CD14-positive monocyte (primary cell): ENCODE measurements at regions not wholly inside any gene's neighbourhood (a gene's known extent, or its start where the extent isn't known, plus 50 kb on each side); places are given as distances from the start of the nearest gene placed in this dataset.

Source experiments
- DNase-seq, 3 donors: peaks; one replicate each; pipeline ENCODE4 v3.0.0-alpha.2; 2011 to 2022
- H2AFZ ChIP-seq: 2 replicates; pipeline ENCODE4 v1.6.0; 2012; ENCODE audit warnings: mild to moderate bottlenecking, low read depth, low read length, inconsistent platforms; ENCODE audit not compliant: insufficient read depth, poor library complexity, severe bottlenecking
- H3K27ac ChIP-seq, 2 donors: 1 replicate in 1 of 2; 2 replicates in 1 of 2; pipeline ENCODE4 v1.5.1; 2012 to 2013; ENCODE audit warnings: low read length in 2 of 2, control low read depth in 1 of 2, inconsistent platforms in 1 of 2, low read depth in 1 of 2, mild to moderate bottlenecking in 1 of 2
- H3K27me3 ChIP-seq, 2 donors: one replicate each; pipeline versions ENCODE4 v1.6.0 to v1.6.1; 2011 to 2013; ENCODE audit warnings: low read length in 2 of 2; ENCODE audit not compliant: control insufficient read depth in 2 of 2, insufficient read depth in 2 of 2
- H3K36me3 ChIP-seq, 2 donors: replicated peaks in 1 of 2; 1 replicate in 1 of 2; 2 replicates in 1 of 2; pipeline versions ENCODE4 v1.5.1 to v1.6.1; 2012 to 2013; ENCODE audit warnings: low read length in 2 of 2, control low read depth in 1 of 2, inconsistent platforms in 1 of 2, mild to moderate bottlenecking in 1 of 2; ENCODE audit not compliant: insufficient read depth in 2 of 2, control insufficient read depth in 1 of 2
- H3K4me1 ChIP-seq, 2 donors: 1 replicate in 1 of 2; 2 replicates in 1 of 2; pipeline versions ENCODE4 v1.5.1 to v1.6.1; 2012 to 2013; ENCODE audit warnings: low read length in 2 of 2, control low read depth in 1 of 2, inconsistent platforms in 1 of 2, mild to moderate bottlenecking in 1 of 2, moderate library complexity in 1 of 2; ENCODE audit not compliant: insufficient read depth in 2 of 2, control insufficient read depth in 1 of 2
- H3K4me2 ChIP-seq: replicated peaks from 2 replicates; pipeline ENCODE3; 2012; ENCODE audit warnings: low read length, moderate library complexity, mild to moderate bottlenecking; ENCODE audit not compliant: poor library complexity, severe bottlenecking; ENCODE audit errors: extremely low read depth
- H3K4me3 ChIP-seq, 3 experiments: fragments of 200-600 bp in 1 of 3; sonication (generic) in 1 of 3; replicated peaks in 1 of 3; 1 replicate in 2 of 3; 2 replicates in 1 of 3; pipeline ENCODE4 v1.5.1; 2011 to 2013; ENCODE audit warnings: low read length in 3 of 3, mild to moderate bottlenecking in 3 of 3, control low read depth in 2 of 3, low read depth in 2 of 3, inconsistent platforms in 1 of 3, moderate library complexity in 1 of 3
- H3K79me2 ChIP-seq: 2 replicates; pipeline ENCODE4 v1.6.0; 2012; ENCODE audit warnings: mild to moderate bottlenecking, control low read depth, inconsistent platforms, low read length, moderate library complexity; ENCODE audit not compliant: insufficient read depth
- H3K9ac ChIP-seq: 2 replicates; pipeline ENCODE4 v1.6.0; 2017; ENCODE audit warnings: low read length, mild to moderate bottlenecking; ENCODE audit not compliant: insufficient read depth, poor library complexity, severe bottlenecking
- H3K9me3 ChIP-seq, 2 donors: replicated peaks in 1 of 2; 1 replicate in 1 of 2; 2 replicates in 1 of 2; pipeline versions ENCODE4 v1.5.1 to v1.6.1; 2012 to 2013; ENCODE audit warnings: low read length in 2 of 2, control low read depth in 1 of 2; ENCODE audit not compliant: control insufficient read depth in 1 of 2, insufficient read depth in 1 of 2
- H4K20me1 ChIP-seq: 2 replicates; pipeline ENCODE4 v1.6.0; 2012; ENCODE audit warnings: mild to moderate bottlenecking, low read length, control low read depth, moderate library complexity; ENCODE audit not compliant: insufficient read depth
- H3K27ac Mint-ChIP-seq, 7 donors: one replicate each; pipeline ENCODE4 v1.8.0; 2020; ENCODE audit warnings: mild to moderate bottlenecking in 7 of 7, mixed read lengths in 7 of 7, moderate library complexity in 6 of 7, inconsistent platforms in 2 of 7
- H3K27me3 Mint-ChIP-seq, 3 donors: one replicate each; pipeline ENCODE4 v1.8.0; 2021 to 2022; ENCODE audit warnings: low read depth in 3 of 3, mild to moderate bottlenecking in 3 of 3, mixed read lengths in 3 of 3, moderate library complexity in 3 of 3, inconsistent platforms in 1 of 3
- H3K36me3 Mint-ChIP-seq, 2 donors: one replicate each; pipeline ENCODE4 v1.8.0; 2020; ENCODE audit warnings: mixed read lengths in 2 of 2, inconsistent platforms in 1 of 2, mild to moderate bottlenecking in 1 of 2
- H3K4me1 Mint-ChIP-seq: one replicate; pipeline ENCODE4 v1.8.0; 2020; ENCODE audit warnings: mild to moderate bottlenecking, mixed read lengths
- H3K4me3 Mint-ChIP-seq, 2 donors: one replicate each; pipeline ENCODE4 v1.8.0; 2020; ENCODE audit warnings: mild to moderate bottlenecking in 2 of 2, mixed read lengths in 2 of 2, moderate library complexity in 1 of 2
- H3K9me3 Mint-ChIP-seq, 7 donors: one replicate each; pipeline ENCODE4 v1.8.0; 2020 to 2022; ENCODE audit warnings: mixed read lengths in 7 of 7, mild to moderate bottlenecking in 6 of 7, moderate library complexity in 6 of 7, inconsistent platforms in 2 of 7
- CTCF ChIP-seq: fragments of 200-600 bp; IDR thresholded peaks from one replicate; pipeline ENCODE4 v1.8.0; 2022; ENCODE audit warnings: antibody characterized with exemption, mild to moderate bottlenecking
- WGBS: methylation state at CpG from one replicate; pipeline ENCODE4 v1.1.5; 2013; ENCODE audit warnings: missing lambda C conversion rate; ENCODE audit not compliant: insufficient coverage; 5-methylcytosine and 5-hydroxymethylcytosine counted together
- intact Hi-C, 2 donors: fragments of 100-400 bp; cut with micrococcal nuclease; formaldehyde crosslinking; loops; one replicate each; pipeline versions ENCODE4 v1.15.0 to v1.15.1; 2023

- Histone ChIP-seq H3K4me2 (no peak overlapping the region), H3K9ac (no peak overlapping the region), H3K9me3 (peaks cover 6 to 10% of the 10 kb centered on the region in 2 donors), H4K20me1 (no peaks in the 10 kb centered on the region), H3K4me1 (no peaks in the 10 kb centered on the region), H2AFZ (no peak overlapping the region), H3K36me3 (no peaks in the 10 kb centered on the region), H3K79me2 (no peaks in the 10 kb centered on the region), H3K27me3 (no peaks in the 10 kb centered on the region), H3K4me3 (no peak overlapping the region), H3K27ac (no peak overlapping the region)
- intact Hi-C loops, result no loop called here
- WGBS, result 100% methylated on average over 1 of the region's 4 CpGs
- TF ChIP-seq CTCF, result no peak
- H3K36me3 Mint-ChIP-seq, result no peaks in the 10 kb centered on the region
- peaks cover 1 to 9% (median 5%) of the 10 kb centered on the region in 3 donors for H3K27me3 Mint-ChIP-seq
- H3K4me3 Mint-ChIP-seq, result no peak overlapping the region
- H3K4me1 Mint-ChIP-seq, result peaks cover 6% of the 10 kb centered on the region
- H3K9me3 Mint-ChIP-seq, result peaks cover 6 to 18% (median 12%) of the 10 kb centered on the region in 7 donors
- peak overlapping the region in 1 of 7 donors; percentile 57 for H3K27ac Mint-ChIP-seq
- no peak for DNase-seq
Measured at GRCh38 chr9:113755433-113755832, 120.7 kb upstream of the ZNF618 start.

- no peak overlapping the region for H3K9ac ChIP-seq
- Mint-ChIP-seq H3K27ac (peak overlapping the region in 1 of 7 donors; percentile 30), H3K4me1 (peaks cover 6% of the 10 kb centered on the region), H3K9me3 (peaks cover 6 to 18% (median 12%) of the 10 kb centered on the region in 7 donors), H3K4me3 (no peak overlapping the region), H3K27me3 (peaks cover 1 to 8% (median 2%) of the 10 kb centered on the region in 3 donors), H3K36me3 (no peaks in the 10 kb centered on the region)
- no peak for DNase-seq
- no peaks in the 10 kb centered on the region for H3K79me2 ChIP-seq
- H3K9me3 ChIP-seq, result peaks cover 6 to 10% of the 10 kb centered on the region in 2 donors
- no peaks in the 10 kb centered on the region for H3K27me3 ChIP-seq
- no peak overlapping the region for H3K4me2 ChIP-seq
- no peaks in the 10 kb centered on the region for H3K4me1 ChIP-seq
- no peaks in the 10 kb centered on the region for H3K36me3 ChIP-seq
- no peak overlapping the region for H2AFZ ChIP-seq
- intact Hi-C loops, result no loop called here
- WGBS, result no CpG with 5 or more reads among the region's 3 CpGs
- no peaks in the 10 kb centered on the region for H4K20me1 ChIP-seq
- H3K4me3 ChIP-seq, result no peak overlapping the region
- no peak overlapping the region for H3K27ac ChIP-seq
- TF ChIP-seq CTCF, result no peak
Measured at GRCh38 chr9:113756476-113757192, 119.5 kb upstream of the ZNF618 start.
